ENCODE measurements at regions not wholly inside any gene's neighbourhood (a gene's known extent, or its start where the extent isn't known, plus 50 kb on each side); places are given as distances from the start of the nearest gene placed in this dataset.

DNA sequence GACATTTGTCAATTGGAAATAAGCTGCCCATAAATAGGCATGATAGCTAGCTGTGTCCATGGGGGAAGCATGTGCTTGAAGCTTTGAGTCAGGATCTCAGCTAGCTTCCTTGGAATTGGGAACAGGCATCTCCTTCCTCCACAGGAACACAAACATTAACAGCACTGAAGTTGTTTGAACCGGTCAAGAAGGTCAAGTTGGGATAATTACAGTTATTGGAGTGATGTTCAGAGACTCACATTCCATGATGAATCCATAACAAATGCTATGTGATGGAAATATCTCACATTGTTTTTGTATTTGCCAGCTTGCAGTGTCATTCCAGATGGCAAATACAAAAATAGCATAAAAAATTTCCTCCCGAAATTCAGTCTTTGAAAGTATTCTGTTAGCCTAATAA, 347.6 kb upstream of the SMIM21 start:
- H3K4me3 ChIP-seq (ENCODE audit: low read depth in 1 of 2, low read length in 2 of 2), result no peak overlapping the region
- no peak overlapping the region for H3K27ac ChIP-seq (ENCODE audit: low read depth in 2 of 2, low read length in 1 of 2)
- H3K36me3 ChIP-seq (ENCODE audit: control insufficient read depth in 2 of 2, insufficient read depth in 2 of 2, low read length in 1 of 2), result no peaks in the 10 kb centered on the region
- no peaks in the 10 kb centered on the region for H3K9me3 ChIP-seq (ENCODE audit: control insufficient read depth in 2 of 2, insufficient read depth in 1 of 2, low read depth in 1 of 2, low read length in 1 of 2)
- H3K4me1 ChIP-seq (ENCODE audit: control insufficient read depth in 2 of 2, insufficient read depth in 2 of 2, low read length in 1 of 2), result no peaks in the 10 kb centered on the region
- H3K27me3 ChIP-seq (ENCODE audit: control insufficient read depth in 1 of 2, insufficient read depth in 2 of 2, low read length in 2 of 2), result no peaks in the 10 kb centered on the region
- 26 to 29% methylated on average over 2 of the region's 2 CpGs for WGBS, 2 donors

DNA sequence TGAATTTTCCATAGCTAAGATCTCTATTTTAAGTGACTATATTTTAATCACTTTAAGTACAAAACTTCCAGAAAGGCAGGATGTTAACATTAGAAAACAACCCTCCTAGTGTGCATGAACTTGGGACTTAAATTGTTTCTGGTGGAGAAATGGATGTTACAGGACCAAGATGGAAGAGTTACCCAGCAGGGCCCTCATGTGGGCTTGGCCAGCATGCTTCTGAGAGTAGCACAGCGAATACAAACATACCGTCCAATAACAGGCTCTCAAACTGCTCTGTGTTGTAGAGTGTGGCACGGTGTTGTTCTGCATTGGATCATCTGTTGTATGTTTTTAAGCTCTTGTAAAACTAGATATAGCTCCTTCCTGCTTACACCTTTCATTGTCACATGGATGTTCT, 346.1 kb upstream of the SMIM21 start:
- WGBS, 2 donors, result 79 to 93% methylated on average over 3 of the region's 3 CpGs
- Histone ChIP-seq H3K27ac (ENCODE audit: low read depth in 2 of 2, low read length in 1 of 2) (no peak overlapping the region), H3K4me1 (ENCODE audit: control insufficient read depth in 2 of 2, insufficient read depth in 2 of 2, low read length in 1 of 2) (no peaks in the 10 kb centered on the region), H3K27me3 (ENCODE audit: control insufficient read depth in 1 of 2, insufficient read depth in 2 of 2, low read length in 2 of 2) (no peaks in the 10 kb centered on the region), H3K36me3 (ENCODE audit: control insufficient read depth in 2 of 2, insufficient read depth in 2 of 2, low read length in 1 of 2) (no peaks in the 10 kb centered on the region), H3K9me3 (ENCODE audit: control insufficient read depth in 2 of 2, insufficient read depth in 1 of 2, low read depth in 1 of 2, low read length in 1 of 2) (no peaks in the 10 kb centered on the region), H3K4me3 (ENCODE audit: low read depth in 1 of 2, low read length in 2 of 2) (no peak overlapping the region)

DNA sequence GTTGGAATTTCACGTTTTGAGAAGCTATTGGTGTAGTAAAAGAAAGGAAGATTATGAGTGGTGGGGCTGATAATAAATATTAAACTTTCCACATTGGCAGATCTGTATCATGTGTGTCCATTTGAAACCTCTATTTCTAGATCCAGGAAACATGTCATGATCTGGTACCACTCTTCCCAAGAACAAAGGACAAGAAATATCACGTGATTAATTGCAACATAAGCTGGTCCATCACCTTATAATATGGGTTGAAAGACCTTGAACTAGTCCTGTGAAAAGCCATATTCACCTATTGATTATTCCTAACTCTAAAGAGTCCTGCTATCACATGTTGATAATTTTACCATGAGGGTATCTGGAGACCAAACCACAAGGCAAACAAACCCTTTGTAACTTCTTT, 335.3 kb upstream of the SMIM21 start:
- H3K9me3 ChIP-seq (ENCODE audit: control insufficient read depth in 2 of 2, insufficient read depth in 1 of 2, low read depth in 1 of 2, low read length in 1 of 2), result no peaks in the 10 kb centered on the region
- no peak overlapping the region for H3K4me3 ChIP-seq (ENCODE audit: low read depth in 1 of 2, low read length in 2 of 2)
- H3K27me3 ChIP-seq (ENCODE audit: control insufficient read depth in 1 of 2, insufficient read depth in 2 of 2, low read length in 2 of 2), result no peaks in the 10 kb centered on the region
- WGBS, 2 donors, result 62 to 81% methylated on average over 2 of the region's 2 CpGs
- no peaks in the 10 kb centered on the region for H3K4me1 ChIP-seq (ENCODE audit: control insufficient read depth in 2 of 2, insufficient read depth in 2 of 2, low read length in 1 of 2)
- no peak overlapping the region for H3K27ac ChIP-seq (ENCODE audit: low read depth in 2 of 2, low read length in 1 of 2)
- H3K36me3 ChIP-seq (ENCODE audit: control insufficient read depth in 2 of 2, insufficient read depth in 2 of 2, low read length in 1 of 2), result no peaks in the 10 kb centered on the region

DNA sequence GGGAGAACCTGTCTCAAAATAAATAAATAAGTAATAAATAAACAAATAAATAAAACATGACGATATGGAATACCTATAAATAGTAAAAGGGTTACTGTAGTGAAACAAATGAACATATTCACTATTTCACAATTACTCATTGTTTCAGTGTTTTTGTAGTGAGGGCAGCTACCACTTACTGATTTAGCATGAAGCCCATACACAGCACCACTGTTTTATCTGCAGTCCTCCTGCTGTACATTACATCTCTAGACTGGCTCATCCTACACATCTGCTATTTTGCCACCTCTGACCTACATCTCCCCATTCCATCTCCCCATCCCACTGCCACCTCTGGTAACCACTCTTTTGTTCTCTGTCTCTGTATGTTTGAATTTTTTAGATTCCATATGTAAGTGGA, 332.7 kb upstream of the SMIM21 start:
- 60 to 63% methylated on average over 1 of the region's 1 CpG for WGBS, 2 donors
- no peak overlapping the region for H3K27ac ChIP-seq (ENCODE audit: low read depth in 2 of 2, low read length in 1 of 2)
- no peaks in the 10 kb centered on the region for H3K9me3 ChIP-seq (ENCODE audit: control insufficient read depth in 2 of 2, insufficient read depth in 1 of 2, low read depth in 1 of 2, low read length in 1 of 2)

DNA sequence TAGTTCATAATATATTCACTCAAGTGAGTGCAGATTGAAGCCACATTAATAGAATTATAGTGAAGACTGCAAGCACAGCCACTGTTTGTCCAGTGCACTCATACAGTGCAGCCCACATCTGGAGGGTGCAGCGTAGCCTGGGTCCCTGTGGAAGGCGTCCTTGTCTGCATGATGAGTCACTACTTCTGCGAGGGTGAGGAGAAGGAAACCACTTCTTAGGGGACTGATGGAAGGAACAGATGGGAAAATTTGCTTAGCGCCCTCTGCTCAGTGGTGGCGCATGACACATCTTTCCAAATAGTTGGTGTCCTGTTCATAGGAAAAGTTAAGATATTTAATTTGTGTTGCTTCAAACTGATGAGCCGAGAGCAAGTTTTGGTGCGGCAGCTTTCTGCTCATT, 330.4 kb upstream of the SMIM21 start:
- Histone ChIP-seq H3K36me3 (ENCODE audit: control insufficient read depth in 2 of 2, insufficient read depth in 2 of 2, low read length in 1 of 2) (no peaks in the 10 kb centered on the region), H3K4me1 (ENCODE audit: control insufficient read depth in 2 of 2, insufficient read depth in 2 of 2, low read length in 1 of 2) (no peaks in the 10 kb centered on the region), H3K27me3 (ENCODE audit: control insufficient read depth in 1 of 2, insufficient read depth in 2 of 2, low read length in 2 of 2) (no peaks in the 10 kb centered on the region), H3K27ac (ENCODE audit: low read depth in 2 of 2, low read length in 1 of 2) (no peak overlapping the region), H3K9me3 (ENCODE audit: control insufficient read depth in 2 of 2, insufficient read depth in 1 of 2, low read depth in 1 of 2, low read length in 1 of 2) (no peaks in the 10 kb centered on the region), H3K4me3 (ENCODE audit: low read depth in 1 of 2, low read length in 2 of 2) (no peak overlapping the region)
- WGBS, 2 donors, result 63 to 70% methylated on average over 7 of the region's 7 CpGs

More for the DNA sequence above, 332.7 kb upstream of the SMIM21 start:
- H3K27me3 ChIP-seq (ENCODE audit: control insufficient read depth in 1 of 2, insufficient read depth in 2 of 2, low read length in 2 of 2), result no peaks in the 10 kb centered on the region
- H3K36me3 ChIP-seq (ENCODE audit: control insufficient read depth in 2 of 2, insufficient read depth in 2 of 2, low read length in 1 of 2), result no peaks in the 10 kb centered on the region
- H3K4me1 ChIP-seq (ENCODE audit: control insufficient read depth in 2 of 2, insufficient read depth in 2 of 2, low read length in 1 of 2), result no peaks in the 10 kb centered on the region
- no peak overlapping the region for H3K4me3 ChIP-seq (ENCODE audit: low read depth in 1 of 2, low read length in 2 of 2)

DNA sequence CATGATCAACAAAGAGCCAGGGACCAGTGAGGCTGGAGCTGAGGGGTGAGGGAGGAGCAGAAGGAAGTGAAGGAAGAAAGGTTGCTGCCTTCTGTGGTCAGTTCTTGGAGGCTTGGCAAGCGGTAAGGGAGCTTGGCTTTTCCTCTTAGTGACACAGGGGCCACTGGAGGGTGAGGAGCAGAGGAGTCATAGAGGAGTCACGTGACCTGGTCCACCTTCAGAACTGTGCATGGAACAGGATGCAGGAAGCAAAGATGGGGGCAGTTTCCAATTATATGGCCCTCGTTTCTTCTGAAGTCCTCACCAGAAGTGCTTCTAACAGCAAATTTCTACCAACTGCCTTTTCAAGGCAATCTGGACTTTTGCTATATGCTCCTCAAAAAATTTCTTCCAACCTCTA, 326.9 kb upstream of the SMIM21 start:
- H3K27ac ChIP-seq (ENCODE audit: low read depth in 2 of 2, low read length in 1 of 2), result no peak overlapping the region
- H3K27me3 ChIP-seq (ENCODE audit: control insufficient read depth in 1 of 2, insufficient read depth in 2 of 2, low read length in 2 of 2), result no peaks in the 10 kb centered on the region
- 78 to 81% methylated on average over 3 of the region's 3 CpGs for WGBS, 2 donors
- H3K4me3 ChIP-seq (ENCODE audit: low read depth in 1 of 2, low read length in 2 of 2), result no peak overlapping the region
- no peaks in the 10 kb centered on the region for H3K36me3 ChIP-seq (ENCODE audit: control insufficient read depth in 2 of 2, insufficient read depth in 2 of 2, low read length in 1 of 2)
- H3K4me1 ChIP-seq (ENCODE audit: control insufficient read depth in 2 of 2, insufficient read depth in 2 of 2, low read length in 1 of 2), result no peaks in the 10 kb centered on the region
- H3K9me3 ChIP-seq (ENCODE audit: control insufficient read depth in 2 of 2, insufficient read depth in 1 of 2, low read depth in 1 of 2, low read length in 1 of 2), result no peaks in the 10 kb centered on the region

DNA sequence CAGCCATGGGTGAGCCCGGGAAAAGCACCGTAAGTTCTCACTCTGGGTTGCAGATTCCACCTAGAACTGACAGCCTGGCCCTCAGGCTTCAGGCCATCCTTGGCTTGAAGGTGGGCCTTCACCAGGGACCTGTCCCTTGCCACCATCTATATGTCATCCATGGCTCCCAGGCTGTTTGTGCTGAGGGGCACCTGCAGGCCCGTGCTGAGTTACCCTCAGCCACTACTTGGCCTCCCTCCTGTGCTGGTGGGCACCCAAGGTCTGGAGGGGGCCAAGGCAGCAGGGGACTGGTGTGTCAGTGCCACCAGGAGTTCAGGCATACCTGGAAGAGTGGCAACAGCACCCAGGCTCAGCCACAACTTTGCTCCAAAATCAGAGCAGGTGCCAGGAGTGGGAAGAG, 326.2 kb upstream of the SMIM21 start:
- no peaks in the 10 kb centered on the region for H3K9me3 ChIP-seq (ENCODE audit: control insufficient read depth in 2 of 2, insufficient read depth in 1 of 2, low read depth in 1 of 2, low read length in 1 of 2)
- H3K4me3 ChIP-seq (ENCODE audit: low read depth in 1 of 2, low read length in 2 of 2), result no peak overlapping the region
- H3K4me1 ChIP-seq (ENCODE audit: control insufficient read depth in 2 of 2, insufficient read depth in 2 of 2, low read length in 1 of 2), result no peaks in the 10 kb centered on the region
- H3K27ac ChIP-seq (ENCODE audit: low read depth in 2 of 2, low read length in 1 of 2), result no peak overlapping the region
- no peaks in the 10 kb centered on the region for H3K27me3 ChIP-seq (ENCODE audit: control insufficient read depth in 1 of 2, insufficient read depth in 2 of 2, low read length in 2 of 2)
- WGBS, 2 donors, result 84 to 95% methylated on average over 3 of the region's 3 CpGs
- no peaks in the 10 kb centered on the region for H3K36me3 ChIP-seq (ENCODE audit: control insufficient read depth in 2 of 2, insufficient read depth in 2 of 2, low read length in 1 of 2)

DNA sequence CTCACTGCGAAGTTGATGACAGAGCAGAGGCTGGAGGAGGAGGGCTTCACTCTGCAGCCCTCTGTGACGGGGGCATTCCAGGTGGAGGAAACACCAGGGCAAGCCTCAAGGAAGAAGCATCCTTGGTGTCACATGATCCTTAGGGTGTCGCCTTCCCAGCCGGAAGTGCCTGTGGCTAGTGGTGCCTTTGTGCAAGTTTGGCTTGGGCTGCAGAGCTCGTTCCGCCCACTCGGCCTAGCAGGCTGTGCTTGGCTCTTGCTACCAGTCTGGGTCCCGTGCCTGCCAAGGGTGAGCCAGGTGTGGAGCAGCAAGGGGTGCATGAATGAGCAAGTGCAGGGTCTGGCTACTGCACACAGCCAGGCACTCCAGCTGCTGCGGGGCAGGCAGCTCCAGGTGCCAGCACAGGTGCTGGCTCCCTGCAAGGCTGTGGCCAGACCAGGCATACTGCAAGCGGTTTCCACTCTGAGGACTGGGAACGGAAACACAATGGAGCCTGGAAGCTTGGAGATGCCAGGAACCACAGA, 325.3 kb upstream of the SMIM21 start:
- WGBS, 2 donors, result 45 to 53% methylated on average over 11 of the region's 11 CpGs
- Histone ChIP-seq H3K27me3 (ENCODE audit: control insufficient read depth in 1 of 2, insufficient read depth in 2 of 2, low read length in 2 of 2) (no peaks in the 10 kb centered on the region), H3K4me3 (ENCODE audit: low read depth in 1 of 2, low read length in 2 of 2) (no peak overlapping the region), H3K27ac (ENCODE audit: low read depth in 2 of 2, low read length in 1 of 2) (no peak overlapping the region), H3K9me3 (ENCODE audit: control insufficient read depth in 2 of 2, insufficient read depth in 1 of 2, low read depth in 1 of 2, low read length in 1 of 2) (no peaks in the 10 kb centered on the region), H3K36me3 (ENCODE audit: control insufficient read depth in 2 of 2, insufficient read depth in 2 of 2, low read length in 1 of 2) (no peaks in the 10 kb centered on the region), H3K4me1 (ENCODE audit: control insufficient read depth in 2 of 2, insufficient read depth in 2 of 2, low read length in 1 of 2) (no peaks in the 10 kb centered on the region)

DNA sequence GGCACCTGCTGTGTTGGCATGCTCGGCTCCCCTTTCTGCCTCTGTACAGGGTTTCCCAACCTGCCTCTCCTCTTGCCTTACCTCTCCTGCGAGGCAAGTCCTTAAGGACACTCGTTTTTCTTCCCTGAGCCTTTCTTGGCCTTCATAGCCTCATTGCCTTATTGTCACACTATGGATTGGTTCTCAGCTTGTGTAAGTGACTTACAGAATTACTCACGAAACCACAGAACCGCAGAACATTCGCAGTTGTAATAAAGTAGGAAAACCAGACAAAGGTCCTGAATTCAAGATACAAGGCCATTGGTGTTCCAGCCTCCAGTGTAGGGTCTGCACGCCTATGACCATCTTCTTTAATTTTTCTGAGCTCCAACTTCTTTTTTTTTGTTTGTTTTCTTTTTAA, 317.6 kb upstream of the SMIM21 start:
- no peaks in the 10 kb centered on the region for H3K36me3 ChIP-seq (ENCODE audit: control insufficient read depth in 2 of 2, insufficient read depth in 2 of 2, low read length in 1 of 2)
- no peaks in the 10 kb centered on the region for H3K4me1 ChIP-seq (ENCODE audit: control insufficient read depth in 2 of 2, insufficient read depth in 2 of 2, low read length in 1 of 2)
- no peak overlapping the region for H3K27ac ChIP-seq (ENCODE audit: low read depth in 2 of 2, low read length in 1 of 2)
- H3K4me3 ChIP-seq (ENCODE audit: low read depth in 1 of 2, low read length in 2 of 2), result no peak overlapping the region
- no peaks in the 10 kb centered on the region for H3K9me3 ChIP-seq (ENCODE audit: control insufficient read depth in 2 of 2, insufficient read depth in 1 of 2, low read depth in 1 of 2, low read length in 1 of 2)
- 83 to 88% methylated on average over 7 of the region's 7 CpGs for WGBS, 2 donors
- no peaks in the 10 kb centered on the region for H3K27me3 ChIP-seq (ENCODE audit: control insufficient read depth in 1 of 2, insufficient read depth in 2 of 2, low read length in 2 of 2)

DNA sequence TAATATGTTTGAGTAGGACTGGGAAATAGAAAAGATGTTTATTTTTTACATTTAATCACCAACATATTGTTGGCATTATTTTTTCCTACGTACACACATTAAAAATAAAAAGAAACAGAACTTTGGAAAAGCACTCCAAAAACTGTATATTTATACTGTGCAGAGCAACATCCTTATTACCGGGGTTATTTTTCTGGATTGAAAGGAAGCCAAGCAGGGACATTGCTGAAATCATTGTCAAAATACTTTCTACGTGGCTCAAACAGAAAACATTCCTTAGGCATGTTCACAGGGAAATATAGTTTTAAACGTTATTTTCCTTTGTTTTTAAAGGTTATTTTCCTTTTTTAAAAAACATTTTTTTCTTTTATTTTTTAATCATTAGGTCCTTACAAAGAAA, 315.0 kb upstream of the SMIM21 start:
- no peaks in the 10 kb centered on the region for H3K27me3 ChIP-seq (ENCODE audit: control insufficient read depth in 1 of 2, insufficient read depth in 2 of 2, low read length in 2 of 2)
- H3K27ac ChIP-seq (ENCODE audit: low read depth in 2 of 2, low read length in 1 of 2), result no peak overlapping the region
- WGBS, 2 donors, result 55 to 57% methylated on average over 4 of the region's 4 CpGs
- H3K4me3 ChIP-seq (ENCODE audit: low read depth in 1 of 2, low read length in 2 of 2), result no peak overlapping the region
- no peaks in the 10 kb centered on the region for H3K9me3 ChIP-seq (ENCODE audit: control insufficient read depth in 2 of 2, insufficient read depth in 1 of 2, low read depth in 1 of 2, low read length in 1 of 2)
- H3K36me3 ChIP-seq (ENCODE audit: control insufficient read depth in 2 of 2, insufficient read depth in 2 of 2, low read length in 1 of 2), result no peaks in the 10 kb centered on the region
- H3K4me1 ChIP-seq (ENCODE audit: control insufficient read depth in 2 of 2, insufficient read depth in 2 of 2, low read length in 1 of 2), result no peaks in the 10 kb centered on the region
